Hepatocyte (in vitro differentiated cells): ENCODE measurements at regions not wholly inside any gene's neighbourhood (a gene's known extent, or its start where the extent isn't known, plus 50 kb on each side); places are given as distances from the start of the nearest gene placed in this dataset.

Experiments used
- EZH2phosphoT487 ChIP-seq: fragments of 200-600 bp; sonication (generic); IDR thresholded peaks from one replicate; pipeline ENCODE4 v1.6.1; 2018; ENCODE audit warnings: antibody characterized with exemption, mild to moderate bottlenecking, low read depth, moderate library complexity; ENCODE audit not compliant: unreplicated experiment, severe bottlenecking
- TF ChIP-seq, protein P1 (sequence below): fragments of 200-600 bp; sonication (generic); IDR thresholded peaks from 2 replicates; pipeline ENCODE4 v1.5.1; 2016; ENCODE audit warnings: antibody characterized with exemption, mild to moderate bottlenecking; ENCODE audit not compliant: poor library complexity

DNA sequence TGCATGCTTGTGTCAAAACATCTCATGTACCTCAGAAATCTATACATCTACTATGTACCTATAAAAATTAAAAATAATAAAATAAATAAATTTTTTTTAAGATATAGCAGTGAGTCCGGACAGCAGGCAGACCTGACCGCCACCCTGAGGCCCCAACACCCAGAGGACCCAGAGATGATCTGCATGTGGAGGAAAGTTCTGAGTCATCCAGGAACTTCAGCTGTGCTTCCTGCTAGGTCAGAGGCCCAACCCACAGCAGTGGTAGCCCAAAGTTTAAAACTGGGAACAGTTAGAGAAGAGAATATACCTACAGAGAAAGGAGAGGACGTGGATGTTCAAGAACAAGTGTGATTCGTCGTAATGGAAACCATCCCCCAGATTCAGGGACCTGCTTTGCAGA is 683.7 kb upstream of the NRP1 start:
- TF ChIP-seq, protein P1, sequence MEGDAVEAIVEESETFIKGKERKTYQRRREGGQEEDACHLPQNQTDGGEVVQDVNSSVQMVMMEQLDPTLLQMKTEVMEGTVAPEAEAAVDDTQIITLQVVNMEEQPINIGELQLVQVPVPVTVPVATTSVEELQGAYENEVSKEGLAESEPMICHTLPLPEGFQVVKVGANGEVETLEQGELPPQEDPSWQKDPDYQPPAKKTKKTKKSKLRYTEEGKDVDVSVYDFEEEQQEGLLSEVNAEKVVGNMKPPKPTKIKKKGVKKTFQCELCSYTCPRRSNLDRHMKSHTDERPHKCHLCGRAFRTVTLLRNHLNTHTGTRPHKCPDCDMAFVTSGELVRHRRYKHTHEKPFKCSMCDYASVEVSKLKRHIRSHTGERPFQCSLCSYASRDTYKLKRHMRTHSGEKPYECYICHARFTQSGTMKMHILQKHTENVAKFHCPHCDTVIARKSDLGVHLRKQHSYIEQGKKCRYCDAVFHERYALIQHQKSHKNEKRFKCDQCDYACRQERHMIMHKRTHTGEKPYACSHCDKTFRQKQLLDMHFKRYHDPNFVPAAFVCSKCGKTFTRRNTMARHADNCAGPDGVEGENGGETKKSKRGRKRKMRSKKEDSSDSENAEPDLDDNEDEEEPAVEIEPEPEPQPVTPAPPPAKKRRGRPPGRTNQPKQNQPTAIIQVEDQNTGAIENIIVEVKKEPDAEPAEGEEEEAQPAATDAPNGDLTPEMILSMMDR: no peak
- no peak for TF ChIP-seq EZH2phosphoT487
